ENCODE measurements at regions not wholly inside any gene's neighbourhood (a gene's known extent, or its start where the extent isn't known, plus 50 kb on each side); places are given as distances from the start of the nearest gene placed in this dataset.

GRCh38 chr6:163683105-163683622, 268.6 kb downstream of the QKI start:
- Histone ChIP-seq H3K9me3 (no peaks in the 10 kb centered on the region), H3K4me3 (no peak overlapping the region), H3K4me1 (no peaks in the 10 kb centered on the region), H3K36me3 (no peaks in the 10 kb centered on the region), H3K27ac (no peak overlapping the region), H3K27me3 (no peaks in the 10 kb centered on the region)
- DNase-seq (ENCODE audit: extremely low spot score in 2 of 2): no peak
- intact Hi-C loops (cut with DNase I): no loop called here
- TF ChIP-seq POLR2A (IDR thresholded peaks at IDR 0.05) (no peak), CTCF (IDR thresholded peaks at IDR 0.05) (no peak), POLR2AphosphoS5 (IDR thresholded peaks at IDR 0.05; ENCODE audit: insufficient read depth in 1 of 2, low read depth in 1 of 2) (no peak)

- DNase-seq (ENCODE audit: extremely low spot score in 2 of 2): peak in 1 of 2 donors; percentile 62
- H3K27me3 ChIP-seq: no peaks in the 10 kb centered on the region
- TF ChIP-seq POLR2AphosphoS5 (IDR thresholded peaks at IDR 0.05; ENCODE audit: insufficient read depth in 1 of 2, low read depth in 1 of 2) (no peak), CTCF (IDR thresholded peaks at IDR 0.05) (no peak)
- no peak overlapping the region for H3K27ac ChIP-seq
- intact Hi-C loops (cut with DNase I): no loop called here
- no peaks in the 10 kb centered on the region for H3K36me3 ChIP-seq
- H3K4me3 ChIP-seq: no peak overlapping the region
- no peaks in the 10 kb centered on the region for H3K9me3 ChIP-seq
- no peaks in the 10 kb centered on the region for H3K4me1 ChIP-seq
These were observed 265.2 kb downstream of the QKI start for GRCh38 chr6:163679753-163680152.

- no peaks in the 10 kb centered on the region for H3K27me3 ChIP-seq
- DNase-seq (ENCODE audit: extremely low spot score in 2 of 2): peak in 1 of 2 donors; percentile 58
- H3K27ac ChIP-seq: no peak overlapping the region
- no peak overlapping the region for H3K4me3 ChIP-seq
- intact Hi-C loops (cut with DNase I): no loop called here
- H3K36me3 ChIP-seq: no peaks in the 10 kb centered on the region
- no peaks in the 10 kb centered on the region for H3K9me3 ChIP-seq
- H3K4me1 ChIP-seq: no peaks in the 10 kb centered on the region
- TF ChIP-seq CTCF (IDR thresholded peaks at IDR 0.05) (no peak), POLR2A (IDR thresholded peaks at IDR 0.05) (no peak), POLR2AphosphoS5 (IDR thresholded peaks at IDR 0.05; ENCODE audit: insufficient read depth in 1 of 2, low read depth in 1 of 2) (no peak)
These were observed 264.6 kb downstream of the QKI start for GRCh38 chr6:163679012-163679660.

GRCh38 chr6:163675611-163676010, 261.1 kb downstream of the QKI start:
- Histone ChIP-seq H3K4me1 (no peaks in the 10 kb centered on the region), H3K4me3 (no peak overlapping the region), H3K27me3 (no peaks in the 10 kb centered on the region), H3K36me3 (no peaks in the 10 kb centered on the region), H3K9me3 (no peaks in the 10 kb centered on the region), H3K27ac (no peak overlapping the region)
- intact Hi-C loops (cut with DNase I): no loop called here
- no peak for DNase-seq (ENCODE audit: extremely low spot score in 2 of 2)
- TF ChIP-seq CTCF (IDR thresholded peaks at IDR 0.05) (no peak), POLR2A (IDR thresholded peaks at IDR 0.05) (no peak), POLR2AphosphoS5 (IDR thresholded peaks at IDR 0.05; ENCODE audit: insufficient read depth in 1 of 2, low read depth in 1 of 2) (no peak)

GRCh38 chr6:163672710-163673109, 258.2 kb downstream of the QKI start:
- TF ChIP-seq CTCF (IDR thresholded peaks at IDR 0.05) (no peak), POLR2AphosphoS5 (IDR thresholded peaks at IDR 0.05; ENCODE audit: insufficient read depth in 1 of 2, low read depth in 1 of 2) (no peak), POLR2A (IDR thresholded peaks at IDR 0.05) (no peak)
- H3K27me3 ChIP-seq: no peaks in the 10 kb centered on the region
- H3K4me1 ChIP-seq: peaks cover 5% of the 10 kb centered on the region
- no peaks in the 10 kb centered on the region for H3K36me3 ChIP-seq
- intact Hi-C loops (cut with DNase I): no loop called here
- H3K9me3 ChIP-seq: no peaks in the 10 kb centered on the region
- no peak overlapping the region for H3K4me3 ChIP-seq
- no peak overlapping the region for H3K27ac ChIP-seq
- no peak for DNase-seq (ENCODE audit: extremely low spot score in 2 of 2)
